A204.1 (cell line): ENCODE measurements at regions not wholly inside any gene's neighbourhood (a gene's known extent, or its start where the extent isn't known, plus 50 kb on each side); places are given as distances from the start of the nearest gene placed in this dataset.

Experiments
- FAIRE-seq: peaks from 2 replicates; lab custom pipeline; 2012; peaks lifted over from hg19 to GRCh38; lab: Jason Lieb, UNC

DNA sequence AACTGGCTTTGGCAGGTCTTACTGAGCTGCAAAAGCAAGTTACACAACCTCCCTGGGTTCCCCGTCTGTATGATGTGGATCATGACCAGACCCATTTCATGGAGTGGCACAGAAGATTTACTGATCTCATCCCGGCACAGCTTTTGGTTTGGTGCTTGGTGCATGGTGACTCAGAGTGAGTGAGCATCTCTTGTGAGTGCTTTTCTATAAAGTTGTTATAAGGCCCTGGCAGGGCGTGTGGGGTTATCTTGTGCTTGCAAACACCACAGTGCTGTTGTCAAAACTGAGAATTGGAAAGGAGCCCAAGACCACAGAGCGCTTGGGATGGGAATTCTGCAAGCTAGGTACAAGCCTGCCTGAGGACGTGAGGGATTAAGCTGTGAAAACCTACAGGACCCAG, 425.2 kb downstream of the GADD45G start:
- FAIRE-seq: no peak

DNA sequence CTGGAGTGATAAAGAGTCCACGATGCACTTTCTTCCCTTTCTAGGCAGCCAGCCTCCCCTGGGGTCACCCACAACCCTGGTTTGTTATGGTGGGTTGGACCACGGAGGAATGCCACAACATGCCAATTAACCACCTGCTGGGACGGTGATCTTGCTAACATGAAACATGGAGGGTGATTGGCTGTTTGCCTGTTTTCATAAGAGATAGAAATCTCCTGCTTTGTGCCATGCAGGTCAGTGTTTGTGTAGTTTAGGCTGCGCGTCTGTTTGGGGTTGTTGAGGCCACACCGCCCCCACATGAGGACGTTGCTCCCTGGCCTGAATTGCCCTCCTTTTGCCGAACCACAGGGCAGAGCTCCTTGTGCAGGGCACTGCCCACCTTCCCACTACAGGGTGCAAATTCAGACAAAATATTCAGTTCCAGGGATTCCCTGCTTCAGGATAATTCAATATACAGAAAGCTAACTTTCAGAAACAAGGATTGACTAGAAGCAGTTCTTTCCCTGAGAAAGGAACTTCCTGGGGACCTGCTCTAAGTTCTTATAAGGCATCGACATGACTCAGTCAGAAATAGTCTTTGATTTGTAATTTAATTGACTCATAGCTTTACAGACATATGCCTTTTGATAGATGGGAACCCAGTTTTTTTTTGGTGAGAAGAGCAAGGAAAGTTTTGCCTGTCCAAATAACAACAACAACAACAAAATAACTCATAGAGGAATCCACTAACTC, 427.6 kb downstream of the GADD45G start:
- no peak for FAIRE-seq

DNA sequence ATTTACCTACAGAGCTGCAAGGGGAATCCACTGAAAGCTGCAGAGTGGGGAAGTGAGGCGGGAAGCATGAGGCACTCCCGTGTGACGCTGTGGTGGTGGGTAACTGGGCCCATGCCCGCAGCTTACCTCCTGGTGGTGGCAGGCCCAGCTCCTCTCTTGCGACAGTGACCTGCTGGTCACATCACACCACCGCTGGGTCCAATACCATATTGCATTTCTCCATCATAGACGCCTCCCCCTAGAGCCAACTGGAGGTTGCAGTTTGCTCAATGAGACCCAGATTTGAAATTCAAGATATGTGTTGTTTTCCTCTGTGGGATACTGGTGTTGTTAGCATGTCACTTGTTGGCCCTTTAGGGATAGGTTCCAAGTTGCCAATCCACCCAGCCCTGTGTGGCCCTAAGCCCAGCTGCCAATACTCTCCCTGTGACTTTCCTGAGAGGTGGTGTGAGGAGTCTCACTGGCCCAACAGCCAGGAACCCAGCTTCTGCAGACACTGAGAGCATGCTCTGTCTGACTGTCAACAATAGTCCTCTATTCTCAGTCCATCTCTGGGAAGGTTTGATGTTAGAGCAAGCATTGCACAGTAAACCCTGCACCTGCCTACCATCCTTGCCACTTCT, 428.3 kb downstream of the GADD45G start:
- no peak for FAIRE-seq

DNA sequence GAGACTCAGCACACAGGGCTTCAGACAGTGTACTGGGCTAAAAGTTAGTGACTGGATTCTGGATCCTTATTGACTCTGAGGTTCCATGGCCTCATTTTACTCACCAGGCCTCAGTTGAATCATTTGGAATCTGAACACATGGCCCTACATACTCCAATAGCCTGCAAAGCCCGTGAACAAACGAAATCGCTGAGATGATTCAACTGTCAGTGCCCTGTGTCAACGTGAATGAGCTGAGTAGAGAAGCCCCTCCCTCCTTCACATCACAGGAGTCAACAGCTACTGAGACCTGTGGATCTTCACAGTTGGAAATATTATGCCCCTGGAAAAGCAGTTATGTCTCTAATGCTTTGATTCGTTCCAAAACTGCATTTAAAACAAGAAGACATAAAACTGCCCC, 429.3 kb downstream of the GADD45G start:
- FAIRE-seq: no peak

DNA sequence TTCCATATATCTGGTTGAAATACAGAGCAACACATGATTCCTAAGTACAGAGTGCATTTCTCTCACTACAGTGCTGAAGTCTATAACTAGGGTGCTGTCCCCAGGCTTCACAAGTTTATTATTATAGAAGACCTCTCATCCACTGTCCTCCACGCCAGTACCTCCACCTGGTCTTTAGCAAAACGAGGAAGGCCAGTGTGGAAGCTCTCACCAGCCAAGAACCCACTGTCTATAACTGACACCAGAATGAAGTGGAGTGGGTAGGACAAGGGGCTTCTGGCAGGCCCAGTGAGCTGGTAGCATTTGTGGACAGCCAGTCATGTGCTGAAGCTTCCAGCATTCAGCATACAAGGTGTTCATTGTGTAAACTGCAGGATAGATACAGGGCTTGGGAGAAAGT, 430.7 kb downstream of the GADD45G start:
- FAIRE-seq: no peak

DNA sequence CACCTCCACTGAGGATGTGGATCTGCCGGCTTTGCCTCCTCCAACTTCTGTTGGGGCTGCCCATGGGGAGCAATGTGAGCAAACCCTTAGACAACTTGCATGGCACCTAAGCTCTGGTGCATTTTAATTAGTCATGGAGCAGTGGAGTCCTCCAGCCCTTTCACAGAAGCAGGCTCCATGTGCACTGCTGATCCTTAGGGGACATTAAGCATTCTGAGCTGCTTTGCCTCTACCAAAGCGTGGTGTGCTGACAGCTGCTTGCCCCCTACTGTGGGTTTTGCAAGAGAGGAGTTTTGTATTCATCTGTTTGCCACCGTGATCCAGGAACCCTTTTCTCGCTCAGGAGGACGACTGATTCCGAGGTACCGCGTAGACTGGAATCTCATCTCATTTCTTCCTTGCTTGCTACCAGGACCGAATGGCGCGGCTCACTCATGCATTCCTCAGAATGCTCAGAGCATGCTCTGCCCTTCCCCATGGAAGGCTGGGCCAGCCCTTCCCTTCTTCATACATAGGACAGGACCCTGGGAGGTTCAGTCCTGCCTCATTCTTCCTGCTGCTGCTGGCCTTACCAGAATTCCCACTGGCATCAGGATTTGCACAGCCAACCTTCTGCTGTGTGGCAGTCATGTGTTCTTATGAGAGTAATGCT, 432.5 kb downstream of the GADD45G start:
- no peak for FAIRE-seq

DNA sequence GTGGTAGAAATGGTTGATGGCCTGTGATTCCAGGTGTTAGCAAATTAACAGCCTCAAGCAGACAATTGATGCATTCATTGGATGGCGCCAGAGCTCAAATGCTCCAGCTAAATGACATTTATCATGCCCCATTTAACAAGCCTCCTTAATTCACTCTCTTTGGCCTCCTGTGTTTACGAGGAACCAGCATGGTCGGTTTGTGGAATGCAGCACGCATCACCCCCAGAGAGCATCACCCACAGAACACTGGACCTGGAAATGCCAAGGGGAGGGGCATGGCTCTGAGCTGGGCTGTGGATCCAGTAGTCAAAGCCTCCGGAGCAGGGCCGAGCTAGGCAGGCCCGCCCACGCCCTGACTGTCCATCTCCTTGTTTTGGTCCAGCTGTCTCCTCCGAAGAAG, 434.0 kb downstream of the GADD45G start:
- no peak for FAIRE-seq

DNA sequence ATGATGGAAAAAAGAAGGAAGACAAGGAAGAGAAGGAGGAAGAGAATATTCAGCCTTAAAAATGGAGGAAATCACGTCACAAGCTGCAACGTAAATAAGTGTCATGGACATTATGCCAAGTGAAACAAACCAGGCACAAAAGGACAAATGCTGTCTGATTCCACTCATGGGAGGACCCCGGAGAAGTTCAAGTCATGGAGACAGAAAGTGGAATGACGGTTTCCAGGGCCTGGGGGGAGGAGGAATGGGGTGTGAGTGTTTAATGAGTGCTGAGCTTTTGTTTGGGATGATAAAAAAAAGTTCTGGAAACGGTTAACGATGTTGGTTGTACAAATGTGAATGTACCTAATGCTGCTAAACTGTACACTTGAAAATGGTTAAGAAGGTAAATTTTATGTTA, 439.5 kb downstream of the GADD45G start:
- no peak for FAIRE-seq

DNA sequence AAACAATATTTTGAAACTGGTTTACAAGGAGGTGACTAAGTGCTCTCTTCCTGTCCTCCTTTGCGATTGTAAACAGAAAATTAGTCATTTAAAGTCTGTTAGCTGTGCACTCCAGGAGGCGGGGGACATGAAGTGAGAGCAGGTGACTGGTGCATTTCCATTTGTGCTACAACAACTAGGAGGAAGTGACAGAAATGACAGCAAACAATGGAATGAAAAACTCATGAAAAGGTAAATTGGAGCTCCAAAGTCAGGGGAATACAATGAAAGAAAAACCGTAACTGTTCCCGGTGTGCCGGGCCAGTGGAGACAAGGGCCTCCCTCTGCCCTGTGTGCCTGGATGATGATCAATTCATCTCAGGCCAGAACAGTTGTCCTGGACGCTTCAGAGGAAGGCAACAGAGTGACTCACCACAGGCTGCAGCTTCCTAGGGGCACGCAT, 439.9 kb downstream of the GADD45G start:
- FAIRE-seq: no peak

DNA sequence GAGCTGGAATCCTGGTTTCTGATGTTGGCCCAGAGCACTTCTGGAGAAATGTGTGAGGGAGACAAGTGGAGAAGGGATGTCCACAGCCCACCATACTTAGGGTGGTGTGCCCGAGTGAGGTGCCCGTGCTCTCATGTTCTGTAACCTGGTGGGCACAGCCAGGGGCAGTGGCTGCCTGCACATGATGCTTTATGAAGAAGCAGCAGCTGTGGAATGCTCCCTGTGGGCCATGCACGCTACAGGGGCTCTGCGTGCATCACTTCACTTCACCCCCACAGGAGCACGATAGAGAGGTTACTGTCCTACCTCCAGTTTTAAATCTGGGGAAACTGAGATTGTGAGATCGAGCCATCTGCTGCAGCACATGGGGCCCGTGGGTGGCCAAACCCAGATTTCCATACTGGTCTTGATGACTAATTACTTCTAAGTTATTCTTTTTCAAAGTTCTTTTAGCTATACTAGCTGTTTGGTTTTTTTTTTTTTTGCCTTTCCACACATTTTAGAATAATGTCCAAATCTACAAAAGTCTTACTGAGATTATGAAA, 441.6 kb downstream of the GADD45G start:
- FAIRE-seq: no peak

DNA sequence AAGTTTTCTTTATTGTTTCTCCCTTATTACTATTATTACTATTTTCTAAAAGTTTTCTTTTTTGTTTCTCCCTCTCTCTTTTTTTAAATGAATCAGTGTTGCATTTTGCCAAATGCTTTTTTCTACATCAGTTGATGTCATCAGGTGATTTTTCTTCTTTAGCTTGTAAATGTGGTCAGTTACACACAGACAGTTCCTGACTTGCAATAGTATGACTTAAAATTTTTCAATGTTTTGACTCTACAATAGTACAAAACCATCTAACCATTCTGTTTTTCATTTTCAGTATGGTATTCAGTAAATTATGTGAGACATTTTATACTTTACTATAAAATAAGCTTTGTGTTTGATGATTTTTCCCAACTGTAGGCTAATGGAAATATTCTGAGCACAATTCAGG, 443.0 kb downstream of the GADD45G start:
- no peak for FAIRE-seq

DNA sequence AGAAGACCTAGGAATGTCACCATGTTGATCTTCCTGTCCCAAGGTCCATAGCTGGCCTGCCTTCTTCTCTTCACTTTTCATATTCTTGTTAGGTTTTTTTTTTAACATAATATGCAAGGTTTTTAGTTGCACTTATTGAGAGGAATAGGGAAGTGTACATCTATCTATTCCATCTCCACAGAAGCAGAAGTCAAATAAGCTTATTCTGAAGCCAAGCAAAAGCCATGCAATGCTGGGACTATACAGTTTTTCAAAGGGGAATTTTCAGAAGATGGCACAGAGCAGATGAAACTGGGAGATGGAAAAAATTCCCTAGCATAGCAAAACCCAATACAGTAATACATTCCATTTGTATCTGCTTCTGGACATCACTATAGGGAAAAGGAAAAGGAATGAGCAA, 447.6 kb downstream of the GADD45G start:
- FAIRE-seq: no peak

DNA sequence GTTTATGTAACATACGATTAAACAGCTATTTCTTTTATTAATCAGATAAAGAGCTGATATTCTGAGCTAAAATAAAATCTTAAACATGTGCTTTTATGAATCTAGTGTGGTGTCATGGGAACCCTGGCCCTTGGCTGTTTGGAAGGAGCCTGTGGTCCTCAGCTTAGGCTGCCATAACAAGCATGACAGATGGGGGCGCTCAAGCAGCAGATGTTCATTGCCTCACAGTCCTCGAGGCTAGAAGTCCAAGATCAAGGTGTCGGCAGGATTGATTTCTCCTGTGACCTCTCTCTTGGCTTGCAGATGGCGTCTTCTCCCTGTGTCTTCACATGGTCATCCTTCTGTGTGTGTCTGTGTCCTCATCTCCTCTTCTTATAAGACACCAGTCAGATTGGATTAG, 448.2 kb downstream of the GADD45G start:
- no peak for FAIRE-seq

DNA sequence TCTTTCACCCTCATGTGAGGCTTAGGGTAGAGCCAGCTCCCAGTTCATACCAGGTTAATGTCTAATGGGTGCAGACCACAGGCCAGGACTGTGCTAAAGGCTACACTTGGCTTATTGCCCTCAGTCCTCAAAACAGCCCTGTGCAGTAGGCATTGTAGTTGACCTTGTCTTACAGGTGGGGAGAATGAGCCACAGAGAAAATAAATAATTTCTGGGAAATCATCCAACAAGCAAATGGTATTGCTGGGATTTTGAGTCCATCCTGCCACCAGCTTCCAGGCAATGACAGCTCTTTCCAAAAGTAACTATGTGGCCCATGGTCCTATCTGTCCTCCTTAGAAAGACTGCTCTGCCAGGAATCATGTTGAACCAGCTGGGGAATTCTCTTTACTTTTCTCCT, 450.0 kb downstream of the GADD45G start:
- FAIRE-seq: no peak

DNA sequence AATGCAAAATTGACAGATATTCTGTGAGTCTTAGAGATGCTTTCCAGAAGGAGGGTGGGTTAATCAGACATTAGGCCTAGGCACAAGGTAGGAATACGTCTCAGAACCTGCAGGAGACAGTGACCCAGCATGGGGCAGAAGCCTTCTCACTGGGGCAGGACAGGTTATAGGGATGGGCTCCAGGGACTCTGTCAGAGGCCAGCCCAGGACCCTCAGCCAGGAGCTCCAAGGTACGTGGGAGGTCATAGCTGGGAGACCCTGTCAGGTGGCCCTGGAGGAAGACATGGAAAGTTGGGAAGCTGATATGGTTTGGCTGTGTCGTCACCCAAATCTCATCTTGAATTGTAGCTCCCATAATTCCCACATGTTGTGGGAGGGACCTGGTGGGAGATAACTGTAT, 450.4 kb downstream of the GADD45G start:
- FAIRE-seq: no peak

DNA sequence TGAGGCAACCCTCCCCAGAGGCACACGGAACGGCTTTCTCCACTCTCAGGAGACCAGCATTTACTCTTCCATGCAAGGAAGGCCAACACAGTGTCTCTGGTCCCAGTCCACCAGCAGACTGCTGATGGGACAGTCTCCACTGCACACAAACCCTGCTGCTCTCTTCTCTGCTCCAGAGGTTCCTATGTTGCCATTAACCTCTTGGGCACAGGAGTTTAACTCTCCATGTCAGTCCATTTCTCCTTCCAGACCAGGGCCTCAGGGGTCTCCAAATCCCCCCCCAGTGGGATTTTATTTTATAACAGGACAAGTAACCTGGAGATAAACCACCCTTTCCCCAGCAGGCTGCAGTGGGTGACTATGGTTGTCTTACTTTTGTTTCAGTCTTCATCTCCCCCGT, 452.5 kb downstream of the GADD45G start:
- FAIRE-seq: no peak

DNA sequence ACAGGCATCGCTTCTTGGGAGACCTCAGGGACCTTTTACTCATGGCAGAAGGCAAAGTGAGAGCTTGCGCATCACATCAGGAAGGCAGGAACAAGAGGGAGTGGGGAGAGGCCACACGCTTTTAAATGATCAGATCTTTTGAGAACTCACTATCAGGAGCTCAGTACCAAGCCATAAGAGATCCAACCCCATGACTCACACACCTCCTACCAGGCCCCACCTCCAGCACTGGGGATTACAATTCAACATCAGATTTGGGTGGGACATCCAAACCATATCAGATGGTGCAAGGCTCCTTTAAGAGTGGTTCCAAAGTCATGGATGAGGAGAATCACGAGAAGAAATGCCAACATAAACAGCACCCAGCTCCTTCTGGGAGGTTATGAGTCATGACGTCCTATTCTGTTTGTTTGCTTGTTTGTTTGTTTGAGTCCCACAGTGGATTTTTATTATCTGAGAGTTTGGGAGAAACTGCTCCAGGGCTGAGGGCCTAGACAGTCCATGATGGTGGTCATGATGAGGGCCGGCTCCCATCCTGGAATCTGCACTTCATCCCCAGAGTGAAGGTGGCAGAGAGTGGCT, 453.5 kb downstream of the GADD45G start:
- no peak for FAIRE-seq

DNA sequence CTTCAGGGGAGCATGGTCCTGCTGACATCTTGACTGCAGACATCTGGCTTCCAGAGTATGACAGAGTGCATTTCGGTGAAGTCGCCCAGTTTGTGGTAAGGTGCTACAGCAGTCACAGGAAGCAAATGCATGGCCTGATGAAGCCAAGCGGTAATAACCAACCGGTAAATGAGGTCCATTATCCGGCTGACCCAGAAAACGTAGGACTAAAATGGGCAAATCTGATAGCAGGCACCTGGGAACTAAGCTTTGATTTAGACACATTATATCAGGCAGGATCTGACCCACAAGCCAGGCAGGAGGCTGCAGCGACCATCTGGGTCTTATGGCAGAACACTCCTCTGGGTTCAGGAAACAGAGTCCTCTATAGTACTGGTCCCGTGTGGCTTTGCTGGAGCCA, 454.6 kb downstream of the GADD45G start:
- no peak for FAIRE-seq

DNA sequence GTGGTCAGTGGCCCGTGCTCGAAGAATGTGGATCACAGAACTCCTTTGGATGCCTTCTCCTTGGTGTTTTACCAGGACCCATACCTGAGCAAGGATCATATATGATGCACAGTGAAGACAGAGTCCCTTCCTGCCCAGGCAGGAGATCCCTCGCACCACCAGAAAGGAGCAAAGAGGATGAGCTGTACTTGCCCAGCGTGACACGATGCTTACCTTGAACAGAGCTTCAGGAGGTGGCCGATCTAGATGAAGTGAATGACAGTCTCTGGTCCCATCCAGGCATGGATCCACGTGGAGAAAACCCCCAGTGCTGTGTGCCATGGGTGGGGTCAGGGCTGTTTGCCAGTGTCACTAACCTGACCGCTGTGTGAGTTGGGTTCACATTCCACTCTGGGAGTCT, 455.4 kb downstream of the GADD45G start:
- no peak for FAIRE-seq

DNA sequence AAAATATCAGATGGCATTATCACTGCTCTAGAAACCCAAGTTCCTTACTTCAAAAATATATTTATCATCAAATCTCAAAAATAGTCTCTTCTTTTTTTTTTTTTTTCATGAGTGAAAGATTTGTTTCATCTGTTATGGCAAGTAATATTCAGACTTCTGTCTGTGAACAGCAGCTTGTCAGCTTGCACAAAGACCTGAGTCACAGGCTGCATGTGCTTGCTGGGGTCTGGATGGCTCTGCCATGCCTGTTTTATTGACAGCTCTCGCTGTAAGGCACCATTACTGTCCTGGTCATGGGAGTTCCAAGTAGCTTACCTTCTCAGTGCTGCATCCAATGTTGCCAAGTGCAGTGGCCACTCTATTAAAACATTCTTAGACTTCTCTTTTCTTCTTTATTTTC, 456.4 kb downstream of the GADD45G start:
- no peak for FAIRE-seq

DNA sequence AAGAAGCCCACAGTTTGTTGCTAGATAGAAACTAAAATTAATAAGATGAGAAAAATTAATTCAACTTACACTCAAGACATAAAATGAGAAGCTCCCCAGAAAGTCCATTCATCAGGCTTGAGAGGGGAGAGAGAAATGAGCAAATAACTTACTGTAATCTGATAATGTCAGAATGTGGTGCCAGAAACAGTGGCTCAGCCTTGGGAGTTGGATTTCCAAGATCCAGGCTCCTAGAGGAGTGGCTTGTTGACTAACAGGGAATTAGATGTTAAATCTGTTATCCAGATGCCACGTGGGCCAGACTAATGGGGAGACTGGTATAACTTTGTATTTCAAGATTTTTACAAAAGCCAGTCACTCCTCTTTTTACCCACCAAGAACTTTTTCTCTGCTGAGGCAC, 458.2 kb downstream of the GADD45G start:
- no peak for FAIRE-seq

DNA sequence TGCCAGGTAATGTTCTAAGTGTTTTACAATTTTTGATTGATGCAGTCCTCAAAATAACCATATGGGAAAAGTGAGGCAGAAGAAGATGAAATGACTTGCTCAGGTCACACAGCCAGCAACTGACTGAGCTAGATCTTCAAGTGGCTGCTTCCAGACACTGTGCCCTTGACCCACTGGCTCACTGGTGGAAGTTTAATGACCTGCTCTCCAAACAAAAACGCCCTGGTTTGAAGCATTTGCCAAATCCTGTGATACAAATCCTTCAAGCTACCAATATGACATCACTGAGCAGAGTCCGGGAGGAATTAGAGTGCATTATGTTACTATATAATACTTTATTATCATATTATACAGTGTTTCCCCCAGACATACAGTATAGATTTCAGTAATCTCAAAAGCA, 459.4 kb downstream of the GADD45G start:
- no peak for FAIRE-seq

DNA sequence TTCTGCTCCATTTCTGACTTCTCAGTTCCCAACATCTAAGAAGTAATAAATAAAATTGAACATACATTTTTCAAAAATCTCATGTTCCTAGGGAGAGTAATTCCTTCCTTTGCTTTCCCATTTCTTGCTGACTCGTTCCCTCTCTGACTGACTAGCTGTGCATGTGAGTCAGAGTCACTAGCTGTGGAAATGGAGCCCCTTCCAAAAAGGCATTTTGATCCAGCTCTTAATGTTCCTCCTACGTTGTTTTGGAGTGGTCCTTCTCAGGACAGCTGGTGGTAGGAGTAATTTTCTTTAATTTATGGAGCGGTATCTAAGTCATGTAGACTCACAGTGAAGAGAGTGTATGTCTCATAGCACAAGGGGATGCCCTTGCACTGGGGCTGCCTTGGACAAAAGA, 460.2 kb downstream of the GADD45G start:
- no peak for FAIRE-seq
